HG03045 (cell line): ENCODE measurements at regions not wholly inside any gene's neighbourhood (a gene's known extent, or its start where the extent isn't known, plus 50 kb on each side); places are given as distances from the start of the nearest gene placed in this dataset.

ENCODE experiments used
- ATAC-seq: cut with Tn5 transposase; IDR thresholded peaks from one replicate; pipeline ENCODE4 v1.9.1; 2021; ENCODE audit warnings: mild to moderate bottlenecking, moderate library complexity; ENCODE audit not compliant: unreplicated experiment

GRCh38 chr2:105943977-105944376, 199.3 kb downstream of the NCK2 start:
- no peak for ATAC-seq
